GM18520 (cell line): ENCODE measurements at regions not wholly inside any gene's neighbourhood (a gene's known extent, or its start where the extent isn't known, plus 50 kb on each side); places are given as distances from the start of the nearest gene placed in this dataset.

Experiments
- ATAC-seq: cut with Tn5 transposase; IDR thresholded peaks from one replicate; pipeline ENCODE4 v1.9.1; 2021; ENCODE audit not compliant: unreplicated experiment

- no peak for ATAC-seq
These were observed 197.1 kb upstream of the TPM1 start for GRCh38 chr15:62845241-62846126.

GRCh38 chr15:62846131-62846804 is 196.3 kb upstream of the TPM1 start:
- no peak for ATAC-seq

GRCh38 chr15:62846805-62847495 is 195.6 kb upstream of the TPM1 start:
- ATAC-seq: no peak

GRCh38 chr15:62847900-62848489 is 194.6 kb upstream of the TPM1 start:
- no peak for ATAC-seq

- no peak for ATAC-seq
These were observed 193.9 kb upstream of the TPM1 start for GRCh38 chr15:62848632-62849050.

- ATAC-seq: no peak
These were observed 193.0 kb upstream of the TPM1 start for GRCh38 chr15:62849316-62850106.

GRCh38 chr15:62850318-62850717 is 192.2 kb upstream of the TPM1 start:
- ATAC-seq: no peak

- ATAC-seq: no peak
These were observed 191.7 kb upstream of the TPM1 start for GRCh38 chr15:62850791-62851291.

- ATAC-seq: no peak
These were observed 189.3 kb upstream of the TPM1 start for GRCh38 chr15:62853114-62853840.

GRCh38 chr15:62853841-62854225 is 188.7 kb upstream of the TPM1 start:
- no peak for ATAC-seq

GRCh38 chr15:62854420-62855084 is 188.0 kb upstream of the TPM1 start:
- no peak for ATAC-seq

GRCh38 chr15:62855085-62855476 is 187.5 kb upstream of the TPM1 start:
- ATAC-seq: no peak

GRCh38 chr15:62856466-62857246 is 185.9 kb upstream of the TPM1 start:
- ATAC-seq: no peak

GRCh38 chr15:62857411-62857853 is 185.1 kb upstream of the TPM1 start:
- ATAC-seq: no peak

GRCh38 chr15:62858343-62858742 is 184.2 kb upstream of the TPM1 start:
- no peak for ATAC-seq

- ATAC-seq: no peak
These were observed 179.8 kb upstream of the TPM1 start for GRCh38 chr15:62862717-62863116.

- no peak for ATAC-seq
These were observed 176.2 kb upstream of the TPM1 start for GRCh38 chr15:62866366-62866765.

GRCh38 chr15:62867844-62868243 is 174.7 kb upstream of the TPM1 start:
- ATAC-seq: no peak
